GM12873 (cell line): ENCODE measurements at regions not wholly inside any gene's neighbourhood (a gene's known extent, or its start where the extent isn't known, plus 50 kb on each side); places are given as distances from the start of the nearest gene placed in this dataset.

ENCODE experiments used
- CTCF ChIP-seq: IDR thresholded peaks from 2 replicates; pipeline ENCODE4 v1.5.1; 2012; ENCODE audit warnings: low read depth, mild to moderate bottlenecking, moderate library complexity, low read length, control low read depth; ENCODE audit not compliant: insufficient read depth; ENCODE audit errors: missing control alignments

- no peak for TF ChIP-seq CTCF
These were observed 363.9 kb downstream of the AGTPBP1 start for GRCh38 chr9:85377731-85378289.

GRCh38 chr9:85368781-85369180 lies 373.0 kb downstream of the AGTPBP1 start:
- TF ChIP-seq CTCF, result no peak

GRCh38 chr9:85359161-85359560 lies 382.6 kb downstream of the AGTPBP1 start:
- TF ChIP-seq CTCF, result no peak

GRCh38 chr9:85349046-85349445 lies 392.7 kb downstream of the AGTPBP1 start:
- TF ChIP-seq CTCF, result no peak

GRCh38 chr9:85347541-85347940 lies 394.2 kb downstream of the AGTPBP1 start:
- TF ChIP-seq CTCF, result no peak

GRCh38 chr9:85344901-85345300 lies 396.9 kb downstream of the AGTPBP1 start:
- no peak for TF ChIP-seq CTCF

- no peak for TF ChIP-seq CTCF
These were observed 402.4 kb downstream of the AGTPBP1 start for GRCh38 chr9:85339338-85339737.

- no peak for TF ChIP-seq CTCF
These were observed 407.5 kb downstream of the AGTPBP1 start for GRCh38 chr9:85334228-85334627.
